GM18867 (cell line): ENCODE measurements at regions not wholly inside any gene's neighbourhood (a gene's known extent, or its start where the extent isn't known, plus 50 kb on each side); places are given as distances from the start of the nearest gene placed in this dataset.

Experiments used
- ATAC-seq: cut with Tn5 transposase; IDR thresholded peaks from one replicate; pipeline ENCODE4 v1.9.1; 2021; ENCODE audit warnings: mild to moderate bottlenecking, moderate library complexity; ENCODE audit not compliant: unreplicated experiment

DNA sequence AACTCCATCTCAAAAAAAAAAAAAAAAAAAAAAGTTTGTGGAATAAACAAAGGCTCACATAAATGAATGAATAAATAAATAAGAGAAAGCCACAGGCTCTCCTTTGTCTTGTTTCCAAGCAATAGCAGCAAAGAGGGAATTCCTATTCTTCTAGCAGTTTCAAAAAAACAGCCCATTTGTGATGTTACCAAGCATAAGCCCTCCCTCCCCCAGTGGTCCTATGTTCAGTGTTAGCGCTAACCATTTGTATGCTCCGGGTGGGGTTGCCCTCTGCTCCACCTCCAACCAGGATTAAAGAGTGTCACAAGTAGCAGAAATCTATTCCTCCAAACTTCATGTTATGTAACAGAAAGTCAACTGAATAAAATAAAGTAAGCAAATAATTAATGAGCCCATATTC, 1215.0 kb upstream of the TENM4 start:
- ATAC-seq = no peak

DNA sequence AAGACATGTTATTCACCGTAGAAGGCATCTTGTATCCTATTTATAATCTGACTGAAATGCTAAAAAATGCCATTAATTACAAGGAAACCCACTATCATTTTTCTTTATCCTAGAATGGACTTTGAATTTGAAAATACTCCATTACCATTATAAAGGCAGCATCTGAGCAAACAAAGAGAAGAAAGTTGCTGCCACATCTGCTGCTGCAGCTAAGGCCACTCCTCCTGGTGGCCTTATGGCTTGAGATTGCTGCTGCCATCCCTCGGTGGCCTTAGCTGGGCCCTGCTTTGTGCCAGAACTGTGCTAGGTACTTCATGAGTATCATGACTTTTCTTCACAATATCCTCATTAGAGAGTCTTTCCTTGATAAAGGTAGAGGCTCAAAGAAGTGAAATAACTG, 1210.1 kb upstream of the TENM4 start:
- no peak for ATAC-seq

DNA sequence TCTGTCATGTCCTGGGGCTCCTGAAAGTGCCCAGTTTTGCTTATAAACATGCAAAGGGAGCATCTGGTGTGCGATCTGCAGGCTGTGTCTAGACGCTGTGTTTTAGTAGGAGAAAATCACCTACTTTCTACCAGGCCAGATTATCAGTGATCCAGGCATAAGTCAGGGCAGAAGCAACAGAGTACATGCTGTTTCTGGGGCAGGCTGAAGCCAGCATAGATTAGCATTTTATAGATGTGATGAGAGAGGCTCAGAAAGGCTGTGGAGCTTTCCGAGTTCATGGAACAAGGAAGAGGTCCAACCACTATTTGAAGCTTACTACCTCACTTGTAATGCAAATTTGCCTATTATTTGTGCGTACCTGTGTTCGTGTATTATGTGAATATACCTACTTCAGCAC, 1208.4 kb upstream of the TENM4 start:
- no peak for ATAC-seq

DNA sequence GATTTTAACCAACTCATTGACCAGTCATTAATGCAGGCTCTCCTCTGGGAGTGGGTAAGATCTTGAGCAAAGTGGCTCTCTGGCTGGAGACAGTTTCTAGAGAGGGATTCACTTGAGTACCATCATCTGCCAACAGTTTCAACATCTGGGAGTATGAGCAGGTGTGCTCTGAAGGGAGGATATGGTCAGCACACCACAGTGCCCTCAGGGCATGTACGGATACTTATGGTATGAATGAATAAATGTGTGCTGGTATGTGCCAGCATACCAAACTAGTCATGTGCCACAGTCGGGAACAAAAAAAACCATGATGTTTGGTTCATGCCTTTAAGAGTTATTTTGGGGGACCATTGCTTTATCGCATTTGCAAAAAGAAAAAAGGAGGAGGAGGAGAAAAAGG, 1197.5 kb upstream of the TENM4 start:
- ATAC-seq = no peak

DNA sequence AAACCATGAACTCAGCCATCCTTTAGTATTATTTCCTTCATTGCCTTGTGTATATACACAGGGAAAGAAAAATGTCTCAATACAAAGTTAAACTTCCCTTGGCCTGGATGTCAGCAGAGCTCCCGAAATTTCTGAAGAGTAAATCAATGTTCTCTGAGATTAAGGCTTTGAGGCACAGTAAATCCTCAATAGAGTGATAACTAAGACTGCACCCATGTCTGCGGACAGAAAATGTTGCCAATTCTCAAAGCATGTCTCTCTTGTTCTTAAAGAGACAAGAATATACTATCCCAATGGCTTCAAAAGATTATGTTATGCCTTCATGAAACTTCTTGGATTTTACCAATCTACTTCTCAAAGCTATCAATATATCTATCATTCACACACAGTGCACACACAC, 1196.7 kb upstream of the TENM4 start:
- no peak for ATAC-seq

DNA sequence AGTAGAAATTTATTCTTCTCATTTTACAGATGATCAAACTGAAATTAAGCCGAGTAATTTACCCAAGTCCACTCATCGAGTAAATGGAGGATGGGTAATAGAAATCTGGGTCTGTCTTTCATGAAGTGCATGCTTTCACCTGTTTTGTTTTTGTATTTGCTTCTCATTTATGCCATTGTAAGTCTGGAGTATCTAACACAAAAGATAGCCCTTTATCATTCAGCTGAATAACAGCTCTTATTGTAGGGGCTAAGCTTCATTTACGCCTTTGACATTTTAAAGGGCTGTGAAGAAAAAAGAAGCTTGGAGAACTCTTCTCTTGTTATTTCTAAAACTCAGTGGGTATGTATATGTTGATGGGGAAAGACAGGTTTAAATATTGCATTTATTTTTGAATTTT, 1196.2 kb upstream of the TENM4 start:
- ATAC-seq = no peak

DNA sequence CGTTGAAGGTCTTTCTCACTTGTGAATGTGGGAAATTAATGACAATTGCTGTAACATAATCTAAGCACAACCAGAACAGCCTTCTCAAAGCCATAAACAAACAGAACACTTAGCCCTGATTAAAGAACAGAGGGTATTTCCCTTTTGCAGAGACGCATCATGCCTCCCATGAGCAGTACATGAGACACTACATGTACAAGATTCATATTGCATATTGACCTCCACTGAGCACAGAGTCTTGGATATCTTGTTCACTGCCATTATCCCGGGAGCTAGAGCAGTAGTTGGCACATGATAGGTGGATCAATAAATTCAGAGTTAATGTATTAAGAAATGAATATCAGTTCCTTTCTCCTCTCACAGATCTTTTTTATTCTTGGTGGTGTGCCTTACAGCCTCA, 1194.3 kb upstream of the TENM4 start:
- ATAC-seq = no peak

DNA sequence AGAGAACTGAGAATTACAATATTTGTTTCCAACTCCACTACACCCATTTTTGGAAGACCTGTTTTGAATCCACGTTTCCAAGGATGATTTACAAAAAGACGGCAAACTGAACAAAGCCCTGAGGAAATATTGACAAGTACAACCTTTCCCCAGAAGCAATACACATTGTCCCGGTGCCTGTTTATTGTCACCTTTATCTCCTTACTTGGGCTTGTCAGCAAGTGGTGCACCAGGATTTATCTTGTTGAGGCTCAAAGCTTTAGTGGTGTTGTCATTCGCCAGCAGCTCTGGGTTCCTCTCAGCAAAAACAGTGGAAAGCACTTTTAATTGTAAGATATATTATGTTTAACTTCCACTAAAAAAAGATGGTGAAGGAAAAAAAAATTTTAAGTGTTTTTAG, 1191.9 kb upstream of the TENM4 start:
- no peak for ATAC-seq

DNA sequence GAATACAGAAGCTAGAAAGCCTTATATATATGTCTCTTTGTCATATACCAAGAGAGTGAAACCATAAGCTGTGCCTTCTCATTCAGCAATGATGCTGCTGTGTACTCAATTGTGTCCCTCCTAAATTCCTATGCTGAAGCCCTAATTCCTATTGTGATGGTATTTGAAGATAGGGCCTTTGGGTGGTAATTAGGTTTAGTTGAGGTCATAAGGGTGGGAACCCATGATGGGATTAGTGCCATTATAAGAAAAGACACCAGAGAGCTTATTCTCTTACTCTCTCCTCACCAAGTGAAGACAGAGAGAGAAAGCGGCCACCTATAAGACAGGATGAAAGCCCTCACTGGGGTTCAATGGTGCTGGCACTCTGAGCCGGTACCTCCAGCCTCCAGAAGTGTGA, 1191.3 kb upstream of the TENM4 start:
- no peak for ATAC-seq

DNA sequence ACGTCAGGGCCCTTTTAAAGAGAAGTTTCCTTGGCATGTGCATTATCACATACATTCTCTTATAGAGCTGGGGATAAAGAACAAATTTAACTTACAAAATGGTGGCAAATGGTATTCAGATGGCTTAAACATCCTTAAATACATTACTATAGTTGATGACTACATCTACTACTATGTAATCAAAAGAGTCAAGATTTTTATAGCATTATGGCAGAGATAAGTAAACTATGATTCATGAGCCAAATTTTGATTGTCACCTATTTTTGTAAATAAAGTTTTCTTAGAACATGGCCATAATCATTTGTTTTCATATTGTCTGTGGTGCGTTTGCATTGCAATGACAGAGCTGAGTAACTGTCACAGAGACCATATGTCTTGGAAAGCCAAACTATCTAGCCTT, 1188.6 kb upstream of the TENM4 start:
- no peak for ATAC-seq

DNA sequence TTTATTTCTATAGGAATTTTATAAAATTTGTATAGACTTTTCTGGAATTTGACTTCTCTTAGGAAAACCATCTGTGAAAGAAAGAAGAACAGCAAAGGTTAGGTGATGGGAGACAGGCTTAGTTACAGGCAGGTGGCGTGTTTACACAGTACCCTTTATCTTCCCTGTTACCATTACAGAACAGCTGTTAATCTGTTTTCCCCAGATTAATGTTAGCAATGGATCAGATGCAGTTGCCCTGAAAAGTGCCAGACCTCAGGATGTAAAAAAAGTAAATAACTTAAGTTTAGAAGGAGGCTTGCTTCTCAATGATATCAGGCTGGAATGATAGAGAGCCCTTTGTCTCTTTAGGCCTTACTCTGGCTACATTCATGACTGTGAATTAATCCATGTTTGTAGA, 1186.5 kb upstream of the TENM4 start:
- ATAC-seq = no peak

DNA sequence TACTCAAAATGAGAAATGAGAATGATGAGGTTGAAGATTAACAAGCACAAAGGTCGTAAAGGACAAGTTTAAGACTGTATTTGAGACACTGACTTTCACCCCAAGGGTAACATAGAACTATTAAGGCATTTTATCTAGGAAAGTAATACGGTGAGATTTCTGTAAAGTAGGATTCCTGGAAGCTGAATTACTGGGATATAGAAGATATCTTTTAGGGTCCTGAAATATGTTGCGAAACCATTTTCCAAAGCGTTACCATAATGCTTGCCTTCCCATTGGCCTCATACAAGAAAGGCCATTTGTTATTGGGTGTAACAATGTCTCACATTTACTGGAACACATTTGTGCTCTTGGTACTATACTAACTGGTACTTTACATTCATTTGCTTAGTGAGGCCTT, 1185.9 kb upstream of the TENM4 start:
- no peak for ATAC-seq

DNA sequence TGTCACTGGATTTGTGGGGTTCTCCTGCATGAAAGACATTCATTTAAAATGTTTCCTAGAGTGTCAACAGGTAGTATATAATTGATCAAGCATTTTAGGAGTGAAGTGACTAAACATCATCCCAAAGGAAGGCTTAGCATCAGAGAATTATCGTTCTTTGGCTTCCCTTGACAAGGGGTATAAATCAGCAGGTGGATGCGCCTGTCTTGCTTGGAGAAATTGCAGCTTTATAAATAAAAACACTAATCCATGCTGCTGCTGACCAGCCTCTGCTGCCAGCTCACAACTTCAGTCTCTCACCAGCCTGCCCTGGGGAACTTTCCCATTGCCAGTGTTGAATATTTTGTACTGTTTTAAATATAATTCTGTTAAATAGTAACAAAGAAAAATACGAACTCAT, 1184.7 kb upstream of the TENM4 start:
- no peak for ATAC-seq

DNA sequence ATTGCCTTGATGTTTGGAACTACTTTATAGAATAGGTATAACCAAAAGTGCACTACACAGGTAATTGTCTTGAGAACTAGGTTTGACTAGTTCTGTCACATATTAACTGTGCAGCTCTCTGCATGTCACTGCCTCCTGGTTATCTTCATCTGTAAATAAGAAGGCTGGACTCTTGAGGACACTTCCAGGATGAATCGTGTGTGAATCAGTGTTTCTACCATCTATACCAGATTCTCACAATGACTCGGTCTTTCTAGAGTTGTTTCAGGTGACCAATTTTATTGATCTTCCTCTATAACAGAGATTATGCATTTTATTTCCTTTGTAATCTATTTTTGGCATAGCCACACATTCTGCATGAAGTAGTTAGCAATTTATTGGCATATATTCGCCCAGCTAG, 1181.0 kb upstream of the TENM4 start:
- ATAC-seq = no peak

DNA sequence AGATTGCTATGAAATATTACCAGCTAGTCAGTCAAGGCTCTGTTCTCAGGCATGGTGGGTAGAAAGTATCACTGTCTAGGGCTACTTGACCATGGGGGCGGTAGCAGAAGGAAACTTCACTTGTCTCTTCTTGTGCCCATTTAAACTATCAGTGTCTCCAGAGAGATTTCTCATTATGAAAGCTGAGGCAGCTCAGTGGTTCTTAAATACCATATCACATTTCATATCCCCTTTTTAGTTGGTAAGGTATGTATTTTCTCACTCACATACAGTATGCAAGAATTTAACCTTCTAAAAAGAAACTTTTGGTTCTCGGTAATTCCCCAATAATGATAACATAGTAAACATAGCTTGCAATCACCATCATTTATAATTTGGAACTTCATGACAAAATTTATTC, 1180.0 kb upstream of the TENM4 start:
- no peak for ATAC-seq

DNA sequence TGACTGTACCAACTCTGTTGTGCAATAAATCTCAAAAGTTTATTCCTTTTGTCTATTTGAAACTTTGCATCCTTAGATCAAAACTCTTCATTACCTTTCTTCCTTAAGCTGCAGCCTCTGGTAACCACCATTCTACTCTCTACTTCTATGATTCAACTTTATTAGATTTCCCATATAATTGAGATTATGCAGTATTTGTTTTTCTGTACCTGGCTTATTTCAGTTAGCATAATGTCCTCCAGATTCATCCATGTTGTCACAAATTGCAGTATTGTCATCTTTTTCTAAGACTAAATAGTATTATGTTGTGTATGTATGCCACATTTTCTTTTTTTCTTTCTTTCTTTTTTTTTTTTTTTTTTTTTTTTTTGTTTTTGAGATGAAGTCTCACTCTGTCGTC, 1176.3 kb upstream of the TENM4 start:
- no peak for ATAC-seq

DNA sequence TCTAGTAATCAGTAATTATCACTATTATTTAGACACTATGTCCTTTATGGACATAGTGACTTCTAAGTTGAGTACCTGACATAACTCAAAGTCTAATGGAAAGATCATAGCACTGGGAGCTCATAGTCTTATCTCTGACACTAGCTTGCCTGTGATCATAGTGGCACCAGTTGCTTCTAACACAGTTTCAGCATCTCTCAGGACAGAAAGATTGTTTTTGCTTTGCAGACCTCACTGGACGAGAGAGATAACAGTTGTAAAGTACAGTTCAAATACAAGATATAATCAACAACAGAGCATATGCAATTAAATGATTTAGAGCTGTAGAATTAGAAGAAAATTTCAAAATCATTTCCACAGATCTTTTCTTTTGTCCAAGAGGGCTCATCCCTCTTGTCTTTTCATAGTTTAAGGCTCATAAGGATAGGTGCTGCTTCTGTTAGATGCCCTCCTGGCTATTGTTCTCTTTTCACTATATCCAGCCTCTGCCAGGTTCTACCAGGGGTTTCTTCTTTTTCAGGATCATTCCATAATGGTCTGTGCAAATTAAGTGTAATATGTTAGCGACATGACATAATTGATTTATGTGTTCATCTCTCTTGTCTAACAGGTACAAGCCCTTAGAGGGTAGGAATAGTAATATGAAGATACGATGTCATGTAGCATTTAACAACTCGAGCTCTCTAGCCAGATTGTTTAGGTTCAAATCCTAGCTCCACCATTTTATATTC, 1175.4 kb upstream of the TENM4 start:
- no peak for ATAC-seq

DNA sequence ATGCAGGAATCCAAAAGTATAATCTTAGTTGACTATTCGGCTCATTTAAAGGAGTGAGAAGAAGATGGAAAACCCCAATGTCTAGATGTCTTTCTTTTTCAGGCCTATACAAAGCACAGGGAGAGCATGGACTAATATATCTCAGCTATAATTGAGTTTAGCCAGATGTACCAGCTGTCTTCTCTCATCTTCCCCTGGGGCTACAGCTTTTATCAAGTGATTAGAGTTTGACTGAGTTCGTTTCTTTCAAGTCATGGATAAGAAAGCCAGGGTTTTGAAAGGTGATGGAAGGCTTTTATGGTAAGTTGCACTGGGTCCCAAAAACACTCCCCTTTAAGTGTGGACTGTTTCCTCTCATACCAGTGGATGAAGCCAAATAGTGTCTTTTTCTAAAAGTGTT, 1172.8 kb upstream of the TENM4 start:
- ATAC-seq = no peak

DNA sequence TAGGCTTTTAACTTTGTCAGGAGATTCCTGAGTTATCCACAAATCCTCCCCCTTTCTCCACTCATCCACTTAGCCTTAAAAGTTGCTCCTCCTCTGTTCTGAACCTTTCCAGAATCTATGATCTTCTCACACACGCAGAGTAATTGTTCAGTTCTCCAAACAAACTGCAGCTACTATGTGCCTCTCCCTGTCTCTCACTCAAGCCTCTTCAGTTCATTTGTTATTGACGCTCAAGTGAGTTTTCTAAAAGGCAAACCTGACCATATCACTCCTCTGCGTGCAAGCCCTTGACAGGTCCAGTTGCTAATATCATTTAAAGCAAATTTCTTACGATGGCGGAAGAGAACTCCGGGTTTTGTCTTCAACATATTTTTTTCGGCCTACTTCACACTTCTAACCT, 1169.7 kb upstream of the TENM4 start:
- no peak for ATAC-seq

DNA sequence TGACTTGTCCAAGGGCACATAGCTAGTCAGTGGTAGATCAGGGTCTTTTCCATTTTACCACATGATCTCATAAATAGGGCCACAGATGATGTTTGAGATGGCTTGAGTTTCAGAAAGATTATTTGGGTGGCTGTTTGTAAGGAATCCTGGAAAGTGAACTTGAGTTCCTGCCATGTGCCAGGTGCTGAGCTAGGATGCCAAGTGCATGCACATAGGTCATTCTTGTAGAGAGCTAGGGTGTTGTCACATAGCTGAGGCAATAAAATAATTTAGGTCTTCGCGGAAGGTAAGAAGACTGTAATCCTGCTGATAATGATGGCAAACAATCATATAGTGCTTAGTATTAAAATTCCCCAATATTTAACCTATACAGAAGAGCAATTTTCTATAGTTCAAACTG, 1162.6 kb upstream of the TENM4 start:
- ATAC-seq = no peak

DNA sequence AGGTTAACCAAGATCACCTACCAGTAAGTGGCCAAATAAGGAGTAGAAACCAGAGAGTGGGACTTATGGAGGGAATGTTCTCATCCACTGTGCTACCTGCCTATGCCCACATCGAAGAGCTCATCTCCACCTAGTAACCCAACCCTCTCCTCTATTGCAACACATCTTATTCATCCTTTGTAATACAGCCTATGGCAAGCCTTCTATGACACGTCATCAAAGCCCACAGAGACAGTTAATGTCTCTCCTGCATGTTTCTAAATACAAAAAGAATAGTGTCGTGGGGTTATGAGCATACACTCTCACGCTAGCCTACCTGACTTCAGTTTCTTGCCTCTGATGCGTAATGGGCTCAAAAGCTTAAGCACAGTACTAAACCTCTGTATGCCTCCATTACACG, 1158.1 kb upstream of the TENM4 start:
- no peak for ATAC-seq

DNA sequence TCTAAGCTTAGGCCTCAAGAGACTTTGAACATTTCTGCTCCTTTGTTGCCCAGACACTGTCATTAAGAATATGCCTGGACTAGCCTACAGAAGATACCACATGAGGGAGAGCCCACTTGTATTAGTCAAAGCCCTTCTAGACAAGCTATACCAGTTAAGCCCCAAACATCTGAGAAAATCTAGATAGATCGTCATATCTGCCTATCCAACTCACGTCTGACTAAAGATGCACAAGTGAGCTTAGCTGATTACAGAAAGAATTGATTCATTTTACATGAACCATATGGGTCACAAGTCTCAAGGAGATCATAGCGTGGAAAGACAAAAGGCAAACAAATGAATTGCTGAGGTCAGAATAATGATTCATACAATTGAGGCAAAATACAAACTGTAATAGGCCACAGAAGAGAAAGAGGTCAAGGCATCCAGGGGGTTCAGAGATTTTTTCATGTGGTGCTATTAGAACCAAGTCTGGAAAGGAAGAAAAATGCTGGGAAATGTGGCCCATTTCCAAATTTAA, 1155.5 kb upstream of the TENM4 start:
- ATAC-seq = no peak

DNA sequence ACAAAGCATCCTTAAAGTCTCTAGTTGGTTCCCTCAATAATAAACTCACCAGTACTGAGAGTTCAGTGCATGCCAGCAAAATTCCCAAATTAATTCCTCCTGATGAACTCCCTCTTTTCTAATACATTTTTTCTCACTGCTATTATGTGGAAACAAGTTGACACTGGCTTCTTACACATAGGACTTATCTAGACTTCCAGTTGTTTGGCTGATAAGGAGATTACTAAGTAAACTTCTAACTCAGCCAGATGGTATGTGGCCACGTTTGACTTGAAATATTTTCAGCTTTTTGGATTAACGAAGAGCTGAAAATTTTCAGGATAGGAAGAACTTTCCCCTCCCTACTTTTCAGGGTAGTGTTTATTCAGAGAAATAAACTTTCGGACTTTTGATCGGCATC, 1154.2 kb upstream of the TENM4 start:
- no peak for ATAC-seq
